ENCODE measurements at regions not wholly inside any gene's neighbourhood (a gene's known extent, or its start where the extent isn't known, plus 50 kb on each side); places are given as distances from the start of the nearest gene placed in this dataset.

DNA sequence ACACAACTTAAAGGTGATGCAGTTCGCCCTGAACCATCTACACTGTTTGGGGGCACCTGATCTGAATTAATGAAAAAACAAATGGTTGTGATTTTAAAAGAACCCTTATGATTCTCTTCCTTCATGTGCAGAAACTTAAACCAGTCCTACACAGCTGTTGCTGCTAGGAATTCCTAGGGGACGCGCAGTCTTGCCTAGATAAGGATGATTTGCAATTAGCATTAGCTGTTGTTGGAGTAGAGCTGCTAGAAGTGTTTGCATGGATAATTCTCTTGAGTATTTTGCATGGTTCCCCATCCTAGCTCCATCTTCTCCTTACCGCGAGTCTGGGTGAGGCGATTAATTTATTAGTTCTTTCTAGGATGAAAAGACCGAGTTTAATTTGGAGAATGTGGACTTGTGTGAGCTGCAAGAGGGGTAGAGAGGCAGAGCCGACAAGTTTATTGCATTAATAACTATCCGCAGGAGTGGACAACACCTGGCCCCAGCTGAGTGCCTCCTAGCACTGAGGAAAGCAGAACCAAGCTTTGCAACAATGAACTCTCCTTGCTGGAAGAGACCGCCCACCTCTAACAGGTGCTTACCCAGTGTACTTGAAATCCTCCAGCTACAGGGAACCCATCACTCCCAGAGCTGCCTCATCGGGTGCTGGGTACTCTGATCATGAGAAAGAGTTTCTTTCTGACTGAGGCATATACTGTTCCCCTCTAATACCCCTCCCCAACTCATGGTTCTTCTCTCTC lies 75.0 kb upstream of the WNT7A start:
- H3K27ac ChIP-seq, result no peak overlapping the region
- H3K27me3 ChIP-seq, result no peaks in the 10 kb centered on the region
- no peak for DNase-seq (ENCODE audit: low spot score in 2 of 2)
- H3K4me3 ChIP-seq, result no peak overlapping the region
- TF ChIP-seq, protein P1, sequence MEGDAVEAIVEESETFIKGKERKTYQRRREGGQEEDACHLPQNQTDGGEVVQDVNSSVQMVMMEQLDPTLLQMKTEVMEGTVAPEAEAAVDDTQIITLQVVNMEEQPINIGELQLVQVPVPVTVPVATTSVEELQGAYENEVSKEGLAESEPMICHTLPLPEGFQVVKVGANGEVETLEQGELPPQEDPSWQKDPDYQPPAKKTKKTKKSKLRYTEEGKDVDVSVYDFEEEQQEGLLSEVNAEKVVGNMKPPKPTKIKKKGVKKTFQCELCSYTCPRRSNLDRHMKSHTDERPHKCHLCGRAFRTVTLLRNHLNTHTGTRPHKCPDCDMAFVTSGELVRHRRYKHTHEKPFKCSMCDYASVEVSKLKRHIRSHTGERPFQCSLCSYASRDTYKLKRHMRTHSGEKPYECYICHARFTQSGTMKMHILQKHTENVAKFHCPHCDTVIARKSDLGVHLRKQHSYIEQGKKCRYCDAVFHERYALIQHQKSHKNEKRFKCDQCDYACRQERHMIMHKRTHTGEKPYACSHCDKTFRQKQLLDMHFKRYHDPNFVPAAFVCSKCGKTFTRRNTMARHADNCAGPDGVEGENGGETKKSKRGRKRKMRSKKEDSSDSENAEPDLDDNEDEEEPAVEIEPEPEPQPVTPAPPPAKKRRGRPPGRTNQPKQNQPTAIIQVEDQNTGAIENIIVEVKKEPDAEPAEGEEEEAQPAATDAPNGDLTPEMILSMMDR (IDR thresholded peaks at IDR 0.05), result no peak
- TF ChIP-seq POLR2AphosphoS5 (IDR thresholded peaks at IDR 0.05) (no peak), POLR2A (IDR thresholded peaks at IDR 0.05) (no peak)
- intact Hi-C loops (cut with DNase I; ENCODE audit: low total_unique reads), result no loop called here
- no peaks in the 10 kb centered on the region for H3K9me3 ChIP-seq
- no peaks in the 10 kb centered on the region for H3K4me1 ChIP-seq
- H3K36me3 ChIP-seq, result no peaks in the 10 kb centered on the region

DNA sequence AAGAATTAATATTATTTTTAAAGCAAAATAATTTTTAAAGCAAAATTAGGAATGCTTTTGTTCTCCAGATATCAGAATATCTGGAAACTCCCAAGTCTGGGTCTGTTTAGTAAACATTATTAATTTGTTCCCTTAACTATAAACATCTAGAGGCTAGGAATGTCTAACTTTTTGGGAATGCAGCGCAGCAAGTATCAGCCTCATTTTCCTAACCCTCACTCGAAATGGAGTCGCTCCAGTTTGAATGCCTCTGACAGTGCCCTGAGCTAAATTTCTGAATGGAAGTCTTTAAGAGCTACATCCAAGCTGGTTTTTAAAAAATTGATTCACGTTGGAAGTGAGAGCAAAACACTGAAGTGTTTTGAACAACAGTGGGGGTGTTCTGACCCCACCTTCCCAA lies 74.4 kb upstream of the WNT7A start:
- intact Hi-C loops (cut with DNase I; ENCODE audit: low total_unique reads), result no loop called here
- TF ChIP-seq, protein P1 (IDR thresholded peaks at IDR 0.05), result no peak
- TF ChIP-seq POLR2A (IDR thresholded peaks at IDR 0.05), result no peak
- no peak for TF ChIP-seq POLR2AphosphoS5 (IDR thresholded peaks at IDR 0.05)
- Histone ChIP-seq H3K9me3 (no peaks in the 10 kb centered on the region), H3K4me3 (no peak overlapping the region), H3K36me3 (no peaks in the 10 kb centered on the region), H3K27me3 (no peaks in the 10 kb centered on the region), H3K4me1 (no peaks in the 10 kb centered on the region), H3K27ac (no peak overlapping the region)
- no peak for DNase-seq (ENCODE audit: low spot score in 2 of 2)

GRCh38 chr3:13951184-13951583 lies 71.3 kb upstream of the WNT7A start:
- Histone ChIP-seq H3K27me3 (no peaks in the 10 kb centered on the region), H3K4me3 (no peak overlapping the region), H3K4me1 (no peaks in the 10 kb centered on the region), H3K27ac (no peak overlapping the region), H3K36me3 (no peaks in the 10 kb centered on the region), H3K9me3 (peaks cover 0 to 5% of the 10 kb centered on the region in 2 donors)
- DNase-seq (ENCODE audit: low spot score in 2 of 2), result no peak
- TF ChIP-seq, protein P1 (IDR thresholded peaks at IDR 0.05), result no peak
- TF ChIP-seq POLR2A (IDR thresholded peaks at IDR 0.05) (no peak), POLR2AphosphoS5 (IDR thresholded peaks at IDR 0.05) (no peak)
- intact Hi-C loops (cut with DNase I; ENCODE audit: low total_unique reads), result no loop called here

- Histone ChIP-seq H3K27ac (no peak overlapping the region), H3K4me3 (no peak overlapping the region), H3K9me3 (peaks cover 3 to 17% of the 10 kb centered on the region in 2 donors), H3K36me3 (no peaks in the 10 kb centered on the region), H3K4me1 (no peaks in the 10 kb centered on the region), H3K27me3 (no peaks in the 10 kb centered on the region)
- TF ChIP-seq POLR2A (IDR thresholded peaks at IDR 0.05), result no peak
- TF ChIP-seq, protein P1 (IDR thresholded peaks at IDR 0.05), result no peak
- no peak for TF ChIP-seq POLR2AphosphoS5 (IDR thresholded peaks at IDR 0.05)
- intact Hi-C loops (cut with DNase I; ENCODE audit: low total_unique reads), result no loop called here
- no peak for DNase-seq (ENCODE audit: low spot score in 2 of 2)
Measured at GRCh38 chr3:13950042-13950441, 70.2 kb upstream of the WNT7A start.

GRCh38 chr3:13947912-13948311 lies 68.0 kb upstream of the WNT7A start:
- Histone ChIP-seq H3K27ac (no peak overlapping the region), H3K36me3 (no peaks in the 10 kb centered on the region), H3K9me3 (peaks cover 3 to 29% of the 10 kb centered on the region in 2 donors), H3K4me3 (no peak overlapping the region), H3K4me1 (no peaks in the 10 kb centered on the region), H3K27me3 (no peaks in the 10 kb centered on the region)
- DNase-seq (ENCODE audit: low spot score in 2 of 2), result no peak
- intact Hi-C loops (cut with DNase I; ENCODE audit: low total_unique reads), result no loop called here
- TF ChIP-seq POLR2AphosphoS5 (IDR thresholded peaks at IDR 0.05), result no peak
- no peak for TF ChIP-seq POLR2A (IDR thresholded peaks at IDR 0.05)
- TF ChIP-seq, protein P1 (IDR thresholded peaks at IDR 0.05), result no peak

Measured in breast epithelium (tissue), 4 donors.